Activated B cell treated with CpG ODN at 0.5 μM for 24 hours (primary cell): ENCODE measurements at regions not wholly inside any gene's neighbourhood (a gene's known extent, or its start where the extent isn't known, plus 50 kb on each side); places are given as distances from the start of the nearest gene placed in this dataset.

Experiments
- ATAC-seq: fragments of 200-7000 bp; cut with Tn5 transposase; one replicate; pipeline ENCODE4 v1.10.0; 2021; ENCODE audit warnings: low read depth, mild to moderate bottlenecking, moderate library complexity
- CTCF ChIA-PET: fragments of 350-600 bp; sonication (Branson Sonifier 250); formaldehyde crosslinking; loops from one replicate; lab custom pipeline; 2021; ENCODE audit warnings: antibody characterized with exemption; lab: Charles Lee
- POLR2A ChIA-PET: fragments of 350-600 bp; sonication (Branson Sonifier 250); formaldehyde crosslinking; loops from one replicate; lab custom pipeline; 2021; ENCODE audit warnings: antibody characterized with exemption; lab: Charles Lee
- DNase-seq: peaks from one replicate; pipeline ENCODE4 v3.0.0; 2022
- H3K27ac Mint-ChIP-seq: one replicate; pipeline ENCODE4 v1.8.0; 2020; ENCODE audit warnings: mixed read lengths
- H3K27me3 Mint-ChIP-seq: one replicate; pipeline ENCODE4 v1.8.0; 2021; ENCODE audit warnings: mixed read lengths
- H3K36me3 Mint-ChIP-seq: one replicate; pipeline ENCODE4 v1.8.0; 2021; ENCODE audit warnings: low read depth, mixed read lengths
- H3K4me1 Mint-ChIP-seq: one replicate; pipeline ENCODE4 v1.8.0; 2021; ENCODE audit warnings: mixed read lengths
- H3K4me3 Mint-ChIP-seq: one replicate; pipeline ENCODE4 v1.8.0; 2020; ENCODE audit warnings: mild to moderate bottlenecking, mixed read lengths
- H3K9me3 Mint-ChIP-seq: one replicate; pipeline ENCODE4 v1.8.0; 2020; ENCODE audit warnings: mixed read lengths
- CTCF ChIP-seq: fragments of 200-600 bp; IDR thresholded peaks from one replicate; pipeline ENCODE4 v1.8.0; 2022; ENCODE audit warnings: antibody characterized with exemption, mild to moderate bottlenecking
- intact Hi-C: fragments of 100-400 bp; cut with micrococcal nuclease; formaldehyde crosslinking; loops from one replicate; pipeline ENCODE4 v1.15.1; 2024

- no peak for DNase-seq
- no peak overlapping the region for H3K4me3 Mint-ChIP-seq
- no peak for TF ChIP-seq CTCF
- H3K27ac Mint-ChIP-seq = no peak overlapping the region
- ChIA-PET CTCF (no interaction called here), POLR2A (no interaction called here)
- no peaks in the 10 kb centered on the region for H3K4me1 Mint-ChIP-seq
- H3K9me3 Mint-ChIP-seq = no peaks in the 10 kb centered on the region
- intact Hi-C loops = no loop called here
- ATAC-seq = no peak
- H3K27me3 Mint-ChIP-seq = peaks cover 2% of the 10 kb centered on the region
- H3K36me3 Mint-ChIP-seq = no peaks in the 10 kb centered on the region
Measured at GRCh38 chr2:14881651-14882327, 249.3 kb downstream of the LRATD1 start.

GRCh38 chr2:14884651-14885050, 252.1 kb downstream of the LRATD1 start:
- ChIA-PET POLR2A (no interaction called here), CTCF (no interaction called here)
- H3K27ac Mint-ChIP-seq = no peak overlapping the region
- H3K4me1 Mint-ChIP-seq = no peaks in the 10 kb centered on the region
- no peak overlapping the region for H3K4me3 Mint-ChIP-seq
- no peaks in the 10 kb centered on the region for H3K36me3 Mint-ChIP-seq
- TF ChIP-seq CTCF = no peak
- DNase-seq = no peak
- intact Hi-C loops = no loop called here
- no peaks in the 10 kb centered on the region for H3K9me3 Mint-ChIP-seq
- ATAC-seq = no peak
- H3K27me3 Mint-ChIP-seq = peaks cover 2% of the 10 kb centered on the region

GRCh38 chr2:14891546-14891945, 259.0 kb downstream of the LRATD1 start:
- Mint-ChIP-seq H3K4me1 (no peaks in the 10 kb centered on the region), H3K27me3 (peaks cover 2% of the 10 kb centered on the region), H3K9me3 (no peaks in the 10 kb centered on the region), H3K36me3 (no peaks in the 10 kb centered on the region), H3K27ac (no peak overlapping the region), H3K4me3 (no peak overlapping the region)
- intact Hi-C loops = no loop called here
- CTCF ChIA-PET = no interaction called here
- POLR2A ChIA-PET = no interaction called here
- ATAC-seq (no peak), DNase-seq (no peak)
- TF ChIP-seq CTCF = no peak

DNA sequence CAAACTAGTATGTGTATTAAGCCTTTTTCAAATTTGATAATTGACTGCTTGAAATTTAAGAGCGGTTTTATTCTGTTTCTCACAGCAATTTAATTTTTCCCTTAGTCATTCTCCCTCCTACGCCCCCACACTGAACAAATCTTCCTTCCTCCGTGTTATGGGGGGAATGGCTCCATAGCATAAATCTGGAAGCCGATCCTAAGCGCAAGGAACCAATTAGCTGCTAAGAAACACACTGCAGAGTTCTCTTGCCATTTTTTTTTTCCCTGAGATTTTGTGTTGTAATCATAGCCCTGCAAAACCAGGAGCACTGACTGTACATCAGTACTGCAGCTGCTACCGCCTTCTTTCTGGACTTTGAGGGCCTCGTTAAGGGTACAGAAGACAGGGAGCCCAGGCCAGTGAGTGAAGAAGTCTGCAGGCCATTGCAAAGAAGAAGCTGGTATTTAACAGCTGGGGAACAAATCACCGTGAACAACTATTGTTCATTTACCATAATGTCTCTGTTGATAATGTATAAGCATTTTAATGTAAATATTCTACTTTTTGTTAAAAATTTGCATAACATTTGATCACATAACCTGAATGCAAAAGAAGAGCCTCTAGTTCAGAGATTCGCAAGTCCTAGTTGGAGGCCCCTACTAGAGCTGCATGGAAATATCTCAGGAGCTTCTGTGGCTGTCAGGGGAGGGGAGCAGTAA, 264.0 kb downstream of the LRATD1 start:
- POLR2A ChIA-PET = no interaction called here
- no peaks in the 10 kb centered on the region for H3K9me3 Mint-ChIP-seq
- no peak overlapping the region for H3K4me3 Mint-ChIP-seq
- no peak for ATAC-seq
- H3K27me3 Mint-ChIP-seq = no peaks in the 10 kb centered on the region
- DNase-seq = no peak
- H3K27ac Mint-ChIP-seq = no peak overlapping the region
- CTCF ChIA-PET = no interaction called here
- intact Hi-C loops = no loop called here
- no peaks in the 10 kb centered on the region for H3K4me1 Mint-ChIP-seq
- no peaks in the 10 kb centered on the region for H3K36me3 Mint-ChIP-seq
- no peak for TF ChIP-seq CTCF

GRCh38 chr2:14899621-14900414, 267.3 kb downstream of the LRATD1 start:
- no peak for TF ChIP-seq CTCF
- Mint-ChIP-seq H3K36me3 (no peaks in the 10 kb centered on the region), H3K27me3 (no peaks in the 10 kb centered on the region), H3K4me3 (no peak overlapping the region), H3K27ac (no peak overlapping the region), H3K4me1 (no peaks in the 10 kb centered on the region), H3K9me3 (no peaks in the 10 kb centered on the region)
- intact Hi-C loops = loop anchor here (5.0 kb wide), 1 partner anchor 1853 kb away; no protein-coding TSS in a partner anchor
- CTCF ChIA-PET = no interaction called here
- POLR2A ChIA-PET = no interaction called here
- DNase-seq (no peak), ATAC-seq (no peak)
